RWPE1 (cell line): ENCODE measurements at regions not wholly inside any gene's neighbourhood (a gene's known extent, or its start where the extent isn't known, plus 50 kb on each side); places are given as distances from the start of the nearest gene placed in this dataset.

Experiments
- CTCF ChIA-PET: fragments of 350-600 bp; sonication (Branson Sonifier 250); formaldehyde crosslinking; extraction: SDS; loops from one replicate; lab custom pipeline; 2021; lab: Yijun Ruan, JAX
- POLR2A ChIA-PET: fragments of 400-600 bp; formaldehyde crosslinking; extraction: SDS; loops from one replicate; lab custom pipeline; 2020; ENCODE audit warnings: antibody characterized with exemption; ENCODE audit not compliant: low non-redundant PET; lab: Yijun Ruan, JAX
- DNase-seq: peaks from one replicate; pipeline ENCODE4 v3.0.0; 2012; ENCODE audit warnings: low spot score
- H3K27ac ChIP-seq: fragments of 450-650 bp; 2 replicates; pipeline ENCODE4 v1.5.1; 2017
- CTCF ChIP-seq: fragments of 450-650 bp; conservative IDR thresholded peaks from 2 replicates; pipeline ENCODE4 v1.5.1; 2017; ENCODE audit warnings: low read depth, mild to moderate bottlenecking

DNA sequence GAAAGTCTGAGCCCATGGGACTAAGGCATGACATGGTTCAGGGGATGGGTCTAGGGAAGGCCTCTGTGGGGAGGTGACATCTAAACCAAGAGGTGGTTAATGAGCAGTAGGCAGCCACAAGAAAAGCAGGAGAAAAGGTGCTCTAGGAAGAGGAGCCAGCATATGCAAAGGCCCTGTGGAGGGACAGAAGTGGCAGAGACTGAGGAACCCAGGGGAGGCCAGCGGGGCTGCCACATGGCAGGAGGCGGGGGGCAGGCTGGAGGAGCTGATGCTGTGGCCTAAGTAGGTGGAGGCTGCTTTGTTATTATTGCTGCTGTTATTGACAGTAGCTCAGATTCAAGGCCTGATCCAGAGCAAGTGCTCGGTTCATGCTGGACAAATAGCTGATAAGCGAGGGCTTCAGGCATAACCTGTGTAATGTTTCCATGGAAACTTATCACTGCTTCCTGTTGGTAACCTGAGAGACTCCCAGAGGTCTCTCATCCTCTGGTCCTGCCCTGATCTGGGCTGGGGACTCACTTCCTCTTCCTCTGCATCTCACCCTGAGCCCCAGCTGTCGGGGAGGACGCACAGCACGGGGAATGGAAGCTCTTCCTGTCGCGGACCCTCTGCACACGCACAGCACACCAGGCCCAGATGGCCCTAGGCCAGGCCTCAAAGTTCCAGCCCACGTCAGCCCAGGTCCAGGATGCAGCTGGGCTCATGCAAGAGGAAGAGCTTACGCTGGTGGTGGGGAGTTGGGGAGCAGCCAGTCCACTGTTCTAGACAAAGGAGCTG, 75.2 kb upstream of the TP53I11 start:
- ChIA-PET POLR2A (no interaction called here), CTCF (no interaction called here)
- no peak for DNase-seq
- TF ChIP-seq CTCF: no peak
- no peak overlapping the region for H3K27ac ChIP-seq

GRCh38 chr11:45026835-45027234, 76.2 kb upstream of the TP53I11 start:
- ChIA-PET POLR2A (no interaction called here), CTCF (interaction anchor here (0.6 kb wide), 1 partner anchor 275 kb away, joined by 5 read pairs; no protein-coding TSS in a partner anchor)
- no peak for DNase-seq

GRCh38 chr11:45027312-45027711, 76.6 kb upstream of the TP53I11 start:
- POLR2A ChIA-PET: no interaction called here

More at GRCh38 chr11:45026835-45027234, 76.2 kb upstream of the TP53I11 start:
- no peak overlapping the region for H3K27ac ChIP-seq
- TF ChIP-seq CTCF: no peak

DNA sequence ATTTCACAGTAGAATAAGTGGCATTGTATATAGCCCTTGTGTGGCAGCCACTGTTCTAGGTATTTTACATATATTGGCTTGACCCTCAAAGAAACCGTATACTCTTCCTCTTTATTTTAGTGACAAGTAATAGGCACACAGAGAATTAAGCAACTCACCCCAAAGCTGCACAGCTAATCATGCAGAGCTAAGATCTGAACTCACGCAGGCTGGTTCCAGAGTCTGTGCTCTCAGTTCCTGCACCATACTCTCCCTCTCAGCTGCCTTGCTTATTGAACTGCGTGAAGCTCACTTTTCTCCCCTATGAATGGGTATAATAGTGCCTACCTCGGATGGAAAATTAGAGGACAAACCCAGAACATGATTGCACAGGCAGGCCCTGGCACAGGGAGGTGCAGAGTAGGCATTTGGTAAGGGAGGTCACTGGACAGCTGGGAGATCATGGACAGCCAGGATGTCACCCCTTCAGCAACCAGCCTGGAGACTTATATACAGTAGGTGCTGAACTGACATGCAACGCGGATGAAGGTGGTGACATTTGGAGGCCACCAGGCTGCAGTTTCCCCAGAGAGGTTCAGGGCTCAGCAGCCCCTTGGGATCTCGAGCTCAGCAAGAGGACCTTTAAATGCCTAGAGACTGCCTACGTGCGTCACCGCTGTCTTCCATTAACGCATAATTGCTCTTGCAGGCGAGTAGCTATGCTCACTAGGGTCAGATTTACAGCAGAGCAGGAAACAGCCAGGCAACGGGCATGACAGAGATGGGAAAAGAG, 78.4 kb upstream of the TP53I11 start:
- ChIA-PET POLR2A (no interaction called here), CTCF (no interaction called here)
- DNase-seq: no peak
- no peak for TF ChIP-seq CTCF
- H3K27ac ChIP-seq: no peak overlapping the region

More at GRCh38 chr11:45027312-45027711, 76.6 kb upstream of the TP53I11 start:
- no peak for TF ChIP-seq CTCF
- no peak for DNase-seq
- CTCF ChIA-PET: interaction anchor here (0.6 kb wide), 1 partner anchor 275 kb away, joined by 5 read pairs; no protein-coding TSS in a partner anchor
- no peak overlapping the region for H3K27ac ChIP-seq

DNA sequence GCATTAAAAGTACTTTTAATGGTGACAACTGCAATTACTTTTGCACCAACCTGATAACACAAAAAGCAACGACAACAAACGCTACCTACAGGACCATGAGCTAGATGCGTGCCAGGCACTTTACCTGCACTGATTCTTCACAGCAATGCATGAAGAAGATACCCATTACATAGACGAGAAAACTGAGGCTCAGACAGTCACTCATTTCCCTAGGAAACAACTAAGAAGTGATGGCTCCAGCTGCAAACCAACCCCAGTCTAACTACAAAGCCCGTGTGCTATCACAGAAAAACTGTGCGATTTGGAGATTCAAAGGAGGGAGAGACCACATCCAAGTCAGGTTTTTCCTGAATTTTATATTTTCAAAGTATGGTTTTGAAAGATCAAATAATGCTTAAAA, 80.1 kb upstream of the TP53I11 start:
- CTCF ChIA-PET: interaction anchor here (0.6 to 0.9 kb wide), 3 partner anchors 74 to 537 kb away, joined by 3 read pairs; no protein-coding TSS in a partner anchor
- H3K27ac ChIP-seq: no peak overlapping the region
- TF ChIP-seq CTCF: no peak

GRCh38 chr11:45031912-45032519, 81.3 kb upstream of the TP53I11 start:
- ChIA-PET CTCF (interaction anchor here (0.9 kb wide), 1 partner anchor 339 kb away, joined by 3 read pairs; no protein-coding TSS in a partner anchor), POLR2A (no interaction called here)
- TF ChIP-seq CTCF: no peak
- no peak overlapping the region for H3K27ac ChIP-seq
- DNase-seq: no peak

More for the DNA sequence above, 80.1 kb upstream of the TP53I11 start:
- no peak for DNase-seq
- POLR2A ChIA-PET: no interaction called here
